Fibroblast of villous mesenchyme (primary cell): ENCODE measurements at regions not wholly inside any gene's neighbourhood (a gene's known extent, or its start where the extent isn't known, plus 50 kb on each side); places are given as distances from the start of the nearest gene placed in this dataset.

Experiments used
- DNase-seq: peaks from one replicate; pipeline ENCODE4 v3.0.0-alpha.2; 2010; ENCODE audit warnings: low read depth
- H3K4me3 ChIP-seq: 2 replicates; pipeline ENCODE4 v1.5.1; 2011; ENCODE audit warnings: low read depth, mild to moderate bottlenecking, low read length
- CTCF ChIP-seq: IDR thresholded peaks from 2 replicates; pipeline ENCODE4 v1.5.1; 2012; ENCODE audit warnings: low read depth, mild to moderate bottlenecking, low read length; ENCODE audit not compliant: insufficient read depth

- TF ChIP-seq CTCF, result no peak
- no peak for DNase-seq
- no peak overlapping the region for H3K4me3 ChIP-seq
These were observed 142.0 kb upstream of the IGSF21 start for GRCh38 chr1:17965515-17966100.

DNA sequence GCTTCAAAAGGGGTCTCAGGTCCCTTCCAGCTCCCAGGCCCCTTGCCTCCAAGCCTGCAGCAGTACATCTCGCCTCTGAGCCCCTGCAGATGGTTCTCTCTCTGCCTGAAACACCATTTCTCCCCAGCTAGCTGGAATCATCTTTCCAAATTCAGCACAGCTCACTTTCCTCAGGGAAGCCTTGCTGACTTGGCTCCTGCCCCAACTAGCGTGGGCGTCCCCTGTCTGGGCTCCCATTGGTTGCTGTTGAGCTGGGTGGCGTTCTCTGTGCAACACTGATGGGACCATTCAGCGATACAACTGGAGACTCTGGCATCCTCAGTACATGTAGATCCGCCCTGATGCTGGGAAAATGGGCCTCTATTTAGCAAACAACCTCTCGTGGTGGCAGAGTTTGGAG is 141.3 kb upstream of the IGSF21 start:
- H3K4me3 ChIP-seq, result no peak overlapping the region
- TF ChIP-seq CTCF, result no peak

GRCh38 chr1:17967623-17968255 is 139.9 kb upstream of the IGSF21 start:
- no peak overlapping the region for H3K4me3 ChIP-seq
- no peak for TF ChIP-seq CTCF
- no peak for DNase-seq

More for the DNA sequence above, 141.3 kb upstream of the IGSF21 start:
- no peak for DNase-seq

- H3K4me3 ChIP-seq, result no peak overlapping the region
- TF ChIP-seq CTCF, result no peak
- DNase-seq, result no peak
These were observed 136.8 kb upstream of the IGSF21 start for GRCh38 chr1:17970757-17971156.

- no peak for TF ChIP-seq CTCF
- no peak overlapping the region for H3K4me3 ChIP-seq
- no peak for DNase-seq
These were observed 133.9 kb upstream of the IGSF21 start for GRCh38 chr1:17973694-17974093.

DNA sequence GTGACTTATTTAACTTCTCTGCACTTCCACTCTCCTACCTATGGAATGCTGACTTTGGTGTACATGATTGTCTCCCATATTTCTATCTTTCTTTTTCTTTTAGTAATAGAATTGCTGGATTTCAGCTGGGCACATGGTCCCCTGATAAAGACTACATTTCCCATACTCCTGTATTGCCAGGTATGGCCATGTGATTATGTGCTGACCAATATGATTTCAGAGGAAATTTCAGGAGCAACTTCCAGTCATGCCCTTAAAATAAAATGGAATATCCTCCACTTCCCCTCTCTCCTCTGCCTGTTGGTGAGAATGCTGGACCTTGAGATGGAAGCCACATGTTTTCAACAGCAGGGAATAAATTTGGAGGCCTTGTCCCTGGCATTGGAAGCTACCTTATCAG is 130.7 kb upstream of the IGSF21 start:
- TF ChIP-seq CTCF, result no peak
- DNase-seq, result no peak
- H3K4me3 ChIP-seq, result no peak overlapping the region

GRCh38 chr1:17978016-17978415 is 129.6 kb upstream of the IGSF21 start:
- no peak overlapping the region for H3K4me3 ChIP-seq
- no peak for DNase-seq
- no peak for TF ChIP-seq CTCF
